Breast epithelium (tissue), 4 donors: ENCODE measurements at regions not wholly inside any gene's neighbourhood (a gene's known extent, or its start where the extent isn't known, plus 50 kb on each side); places are given as distances from the start of the nearest gene placed in this dataset.

Source experiments
- DNase-seq, 2 donors: peaks; one replicate each; pipeline ENCODE4 v3.0.0-alpha.2; 2019; ENCODE audit warnings: low spot score in 2 of 2
- H3K27ac ChIP-seq, 2 donors: fragments of 200-600 bp; sonication (generic) in 1 of 2; one replicate each; pipeline ENCODE4 v1.5.1; 2016 to 2019; ENCODE audit warnings: mild to moderate bottlenecking in 1 of 2
- H3K27me3 ChIP-seq, 2 donors: fragments of 200-600 bp; sonication (generic) in 1 of 2; one replicate each; pipeline versions ENCODE4 v1.5.1 to v1.6.0; 2017 to 2019; ENCODE audit warnings: control low read depth in 1 of 2, mild to moderate bottlenecking in 1 of 2
- H3K36me3 ChIP-seq: fragments of 200-600 bp; one replicate; pipeline ENCODE4 v1.5.1; 2019
- H3K4me1 ChIP-seq, 2 donors: fragments of 200-600 bp; sonication (generic); one replicate each; pipeline ENCODE4 v1.5.1; 2016 to 2019; ENCODE audit warnings: control low read depth in 1 of 2
- H3K4me3 ChIP-seq, 3 donors: fragments of 200-600 bp; sonication (generic); 1 replicate in 2 of 3; 2 replicates in 1 of 3; pipeline ENCODE4 v1.5.1; 2016 to 2019; ENCODE audit warnings: mild to moderate bottlenecking in 3 of 3, moderate library complexity in 2 of 3
- H3K9me3 ChIP-seq, 2 donors: fragments of 200-600 bp; sonication (generic) in 1 of 2; one replicate each; pipeline ENCODE4 v1.5.1; 2016 to 2019; ENCODE audit warnings: control low read depth in 1 of 2
- CTCF ChIP-seq, 3 donors: fragments of 450-650 bp; IDR thresholded peaks; one replicate each; pipeline ENCODE4 v1.5.1; 2016 to 2017; ENCODE audit warnings: antibody characterized with exemption in 3 of 3, mild to moderate bottlenecking in 3 of 3, moderate library complexity in 3 of 3
- POLR2A ChIP-seq: fragments of 450-650 bp; IDR thresholded peaks from one replicate; pipeline ENCODE4 v1.6.1; 2016; ENCODE audit warnings: antibody characterized with exemption, mild to moderate bottlenecking, moderate library complexity
- POLR2AphosphoS5 ChIP-seq, 3 donors: sonication (generic); formaldehyde crosslinking; IDR thresholded peaks; one replicate each; pipeline ENCODE4 v1.6.1; 2017; ENCODE audit warnings: antibody characterized with exemption in 3 of 3
- intact Hi-C: fragments of 100-400 bp; cut with DNase I; formaldehyde crosslinking; loops from one replicate; pipeline ENCODE4 v1.15.1; 2023; ENCODE audit warnings: low total_unique reads

DNA sequence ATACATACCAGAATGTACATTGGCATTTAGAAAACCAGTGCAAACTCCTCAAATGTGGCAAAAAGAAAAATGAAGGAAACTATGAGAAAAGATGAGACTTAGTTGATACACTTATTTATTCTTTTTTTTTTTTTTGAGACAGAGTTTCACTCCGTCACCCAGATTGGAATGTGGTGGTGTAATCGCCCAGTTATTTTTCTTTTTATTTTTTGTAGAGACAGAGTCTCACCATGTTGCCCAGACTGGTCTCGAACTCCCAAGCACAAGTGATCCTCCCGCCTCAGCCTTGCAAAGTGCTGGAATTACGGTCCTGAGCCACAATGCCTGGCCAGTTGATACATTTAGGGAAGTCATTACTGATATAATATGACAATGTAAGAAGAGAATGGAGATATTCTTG is 274.2 kb upstream of the LRATD1 start:
- Histone ChIP-seq H3K4me1 (no peaks in the 10 kb centered on the region), H3K27ac (no peak overlapping the region), H3K9me3 (no peaks in the 10 kb centered on the region), H3K27me3 (no peaks in the 10 kb centered on the region), H3K36me3 (no peaks in the 10 kb centered on the region), H3K4me3 (no peak overlapping the region)
- TF ChIP-seq CTCF (IDR thresholded peaks at IDR 0.05), result no peak
- no peak for DNase-seq
- intact Hi-C loops, result no loop called here

DNA sequence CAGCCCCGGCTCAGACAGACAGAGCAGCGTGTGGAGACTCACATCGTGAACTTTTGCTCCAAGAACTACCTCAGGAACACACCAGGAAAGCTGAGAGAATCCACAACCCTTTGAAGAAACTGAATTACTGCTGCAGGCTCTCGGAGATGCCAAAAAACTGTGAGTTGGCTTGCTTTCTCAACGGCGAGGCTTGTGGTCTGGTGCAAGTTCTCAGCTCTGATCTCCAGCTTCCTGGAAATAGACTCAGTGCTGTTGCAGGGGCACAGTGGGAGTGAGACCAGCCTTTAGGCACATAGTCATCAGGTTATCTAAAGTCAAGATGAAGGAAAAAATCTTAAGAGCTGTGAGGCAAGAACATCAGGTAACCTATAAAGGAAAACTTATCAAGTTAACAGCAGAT is 273.7 kb upstream of the LRATD1 start:
- no peaks in the 10 kb centered on the region for H3K9me3 ChIP-seq
- no peaks in the 10 kb centered on the region for H3K27me3 ChIP-seq
- no peak overlapping the region for H3K4me3 ChIP-seq
- TF ChIP-seq POLR2AphosphoS5 (IDR thresholded peaks at IDR 0.05) (no peak), CTCF (IDR thresholded peaks at IDR 0.05) (no peak), POLR2A (no peak)
- H3K36me3 ChIP-seq, result no peaks in the 10 kb centered on the region
- intact Hi-C loops, result no loop called here
- H3K4me1 ChIP-seq, result no peaks in the 10 kb centered on the region
- no peak overlapping the region for H3K27ac ChIP-seq
- DNase-seq, result no peak

DNA sequence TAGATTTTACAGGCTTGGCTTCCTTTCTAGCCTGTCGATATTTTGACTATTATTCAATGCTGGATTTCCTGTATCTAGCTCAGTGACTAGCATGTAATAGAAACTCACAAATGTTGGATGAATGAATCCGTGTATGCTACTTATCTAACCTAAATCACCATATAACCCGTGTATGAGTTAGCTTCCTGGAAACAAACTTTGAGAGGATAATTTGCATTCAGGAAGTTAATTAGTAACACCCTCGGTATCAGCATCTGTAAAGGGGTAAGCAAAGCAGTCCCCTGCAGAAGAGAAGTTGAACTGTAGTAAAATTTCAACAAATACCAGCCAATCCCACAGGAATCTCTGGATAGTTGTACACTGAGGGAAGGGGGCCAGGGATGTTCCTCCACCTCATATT is 269.4 kb upstream of the LRATD1 start:
- no peaks in the 10 kb centered on the region for H3K4me1 ChIP-seq
- no peak overlapping the region for H3K4me3 ChIP-seq
- no peak for DNase-seq
- no peaks in the 10 kb centered on the region for H3K9me3 ChIP-seq
- intact Hi-C loops, result no loop called here
- no peak for TF ChIP-seq CTCF (IDR thresholded peaks at IDR 0.05)
- no peak for TF ChIP-seq POLR2AphosphoS5 (IDR thresholded peaks at IDR 0.05)
- no peak for TF ChIP-seq POLR2A
- H3K27me3 ChIP-seq, result no peaks in the 10 kb centered on the region
- no peak overlapping the region for H3K27ac ChIP-seq
- no peaks in the 10 kb centered on the region for H3K36me3 ChIP-seq

DNA sequence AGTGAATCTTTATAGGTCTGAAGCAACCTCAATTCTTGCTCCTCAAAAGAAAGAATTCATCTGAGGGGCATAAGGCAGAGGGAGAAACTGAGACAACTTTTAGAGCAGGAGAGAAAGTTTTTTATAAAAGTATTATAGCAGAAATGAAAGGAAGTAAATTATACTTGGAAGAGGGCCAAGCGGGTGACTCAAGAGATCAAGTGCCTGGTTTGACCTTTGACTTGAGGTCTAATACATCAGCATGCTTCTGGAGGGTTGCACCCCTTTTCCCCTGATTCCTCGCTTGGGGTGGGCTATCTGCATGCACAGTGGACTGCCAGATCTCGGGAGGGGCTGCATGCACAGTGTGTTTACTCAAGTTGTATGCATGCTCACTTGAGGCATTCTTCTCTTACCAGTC is 268.5 kb upstream of the LRATD1 start:
- H3K4me3 ChIP-seq, result no peak overlapping the region
- no peak overlapping the region for H3K27ac ChIP-seq
- intact Hi-C loops, result no loop called here
- DNase-seq, result no peak
- H3K9me3 ChIP-seq, result no peaks in the 10 kb centered on the region
- no peaks in the 10 kb centered on the region for H3K4me1 ChIP-seq
- TF ChIP-seq CTCF (IDR thresholded peaks at IDR 0.05) (no peak), POLR2AphosphoS5 (IDR thresholded peaks at IDR 0.05) (no peak), POLR2A (no peak)
- no peaks in the 10 kb centered on the region for H3K27me3 ChIP-seq
- H3K36me3 ChIP-seq, result no peaks in the 10 kb centered on the region

DNA sequence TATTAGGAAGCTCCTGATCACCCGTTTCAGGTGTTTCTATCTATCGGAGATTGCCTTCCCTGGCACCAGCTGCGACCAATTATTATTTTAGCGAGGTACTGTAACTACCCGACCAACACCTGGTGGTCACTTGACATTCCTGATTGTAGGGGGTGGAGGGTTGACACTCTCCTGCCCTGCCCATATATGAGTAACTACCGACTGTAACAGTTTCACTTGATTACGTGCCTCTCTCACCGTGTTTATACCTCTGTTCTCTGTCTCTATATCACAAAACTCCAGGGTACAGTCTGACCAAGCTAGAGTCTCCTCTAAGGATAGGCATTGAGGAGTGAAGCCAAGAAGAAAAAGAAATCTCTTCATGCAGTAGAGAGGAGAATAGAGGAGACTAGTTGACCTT is 268.0 kb upstream of the LRATD1 start:
- intact Hi-C loops, result no loop called here
- Histone ChIP-seq H3K9me3 (no peaks in the 10 kb centered on the region), H3K27me3 (no peaks in the 10 kb centered on the region), H3K36me3 (no peaks in the 10 kb centered on the region), H3K27ac (no peak overlapping the region), H3K4me3 (no peak overlapping the region), H3K4me1 (no peaks in the 10 kb centered on the region)
- no peak for DNase-seq
- TF ChIP-seq POLR2A, result no peak
- no peak for TF ChIP-seq POLR2AphosphoS5 (IDR thresholded peaks at IDR 0.05)
- TF ChIP-seq CTCF (IDR thresholded peaks at IDR 0.05), result no peak
